Mesendoderm (in vitro differentiated cells): ENCODE measurements at regions not wholly inside any gene's neighbourhood (a gene's known extent, or its start where the extent isn't known, plus 50 kb on each side); places are given as distances from the start of the nearest gene placed in this dataset.

Experiments used
- DNase-seq: peaks from one replicate; pipeline ENCODE4 v3.0.0; 2013
- H2AK5ac ChIP-seq: 2 replicates; pipeline ENCODE4 v1.6.1; 2013; ENCODE audit warnings: low read length, inconsistent platforms
- H2BK120ac ChIP-seq: 2 replicates; pipeline ENCODE4 v1.6.1; 2013; ENCODE audit warnings: low read depth, mild to moderate bottlenecking, low read length, moderate library complexity, mixed read lengths
- H2BK15ac ChIP-seq: replicated peaks from 2 replicates; pipeline ENCODE4 v1.6.1; 2013; ENCODE audit warnings: low read depth, mild to moderate bottlenecking, moderate library complexity
- H2BK5ac ChIP-seq: 2 replicates; pipeline ENCODE4 v1.6.1; 2013; ENCODE audit warnings: low read length, inconsistent platforms
- H3K18ac ChIP-seq: 2 replicates; pipeline ENCODE4 v1.6.1; 2013; ENCODE audit warnings: mild to moderate bottlenecking, low read length, mixed read lengths
- H3K23ac ChIP-seq: one replicate; pipeline ENCODE4 v1.6.1; 2013; ENCODE audit warnings: low read length
- H3K27ac ChIP-seq: 2 replicates; pipeline ENCODE4 v1.5.1; 2013; ENCODE audit warnings: low read depth, mild to moderate bottlenecking, inconsistent platforms, low read length, moderate library complexity
- H3K27me3 ChIP-seq: 2 replicates; pipeline ENCODE4 v1.6.1; 2013; ENCODE audit warnings: low read length, control low read depth, mild to moderate bottlenecking, inconsistent platforms; ENCODE audit not compliant: insufficient read depth, poor library complexity
- H3K36me3 ChIP-seq: 2 replicates; pipeline ENCODE4 v1.6.1; 2013; ENCODE audit warnings: low read length, inconsistent platforms; ENCODE audit not compliant: control insufficient read depth, insufficient read depth
- H3K4ac ChIP-seq: one replicate; pipeline ENCODE4 v1.6.1; 2013; ENCODE audit warnings: low read depth, mild to moderate bottlenecking, low read length, moderate library complexity
- H3K4me1 ChIP-seq: 2 replicates; pipeline ENCODE4 v1.6.1; 2013; ENCODE audit warnings: low read depth, low read length, inconsistent platforms; ENCODE audit not compliant: control insufficient read depth
- H3K4me2 ChIP-seq: 2 replicates; pipeline ENCODE4 v1.6.1; 2013; ENCODE audit warnings: low read length
- H3K4me3 ChIP-seq: 2 replicates; pipeline ENCODE4 v1.5.1; 2013; ENCODE audit warnings: mild to moderate bottlenecking, low read length
- H3K56ac ChIP-seq: one replicate; pipeline ENCODE4 v1.6.1; 2013; ENCODE audit warnings: low read length
- H3K79me1 ChIP-seq: 2 replicates; pipeline ENCODE4 v1.6.1; 2013; ENCODE audit warnings: low read length, inconsistent platforms
- H3K79me2 ChIP-seq: 2 replicates; pipeline ENCODE4 v1.6.1; 2013; ENCODE audit warnings: mild to moderate bottlenecking, low read length; ENCODE audit not compliant: control insufficient read depth, insufficient read depth
- H3K9ac ChIP-seq: 2 replicates; pipeline ENCODE4 v1.6.1; 2013; ENCODE audit warnings: low read length, inconsistent platforms
- H4K5ac ChIP-seq: one replicate; pipeline ENCODE4 v1.6.1; 2013; ENCODE audit warnings: low read length
- H4K8ac ChIP-seq: one replicate; pipeline ENCODE4 v1.6.1; 2013; ENCODE audit warnings: low read depth, mild to moderate bottlenecking, control low read depth, low read length, moderate library complexity
- WGBS: extraction: QIAGEN DNeasy Blood & Tissue Kit; methylation state at CpG from one replicate; pipeline ENCODE4 v1.1.7; 2013; ENCODE audit warnings: low lambda C conversion rate, missing lambda C conversion rate; ENCODE audit not compliant: insufficient coverage; ENCODE audit errors: extremely low coverage; 5-methylcytosine and 5-hydroxymethylcytosine counted together

DNA sequence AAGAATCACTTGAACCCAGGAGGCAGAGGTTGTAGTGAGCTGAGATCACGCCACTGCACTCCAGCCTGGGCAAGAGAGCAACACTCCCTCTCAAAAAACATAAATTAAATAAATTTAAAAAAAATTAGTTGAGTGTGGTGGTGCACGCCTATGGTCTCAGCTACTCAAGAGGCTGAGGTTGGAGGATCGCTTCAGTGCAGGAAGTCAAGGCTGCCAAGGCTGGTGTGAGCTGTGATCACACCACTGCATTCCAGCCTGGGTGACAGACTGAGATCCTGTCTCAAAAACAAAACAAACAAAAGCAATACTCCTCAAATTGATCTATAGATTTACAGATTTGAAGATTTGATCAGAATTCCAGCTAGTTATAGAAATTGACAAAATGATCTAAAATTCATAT lies 92.7 kb upstream of the RESF1 start:
- H3K9ac ChIP-seq: no peak overlapping the region
- H3K79me1 ChIP-seq: no peaks in the 10 kb centered on the region
- H3K4me2 ChIP-seq: no peak overlapping the region
- no peak overlapping the region for H2BK5ac ChIP-seq
- H3K79me2 ChIP-seq: no peaks in the 10 kb centered on the region
- H3K56ac ChIP-seq: no peak overlapping the region
- peaks cover 6% of the 10 kb centered on the region for H3K4me1 ChIP-seq
- no peaks in the 10 kb centered on the region for H3K36me3 ChIP-seq
- no peak overlapping the region for H3K4me3 ChIP-seq
- H2BK15ac ChIP-seq: no peak overlapping the region
- no peak overlapping the region for H4K8ac ChIP-seq
- H3K4ac ChIP-seq: no peak overlapping the region
- no peak overlapping the region for H2BK120ac ChIP-seq
- DNase-seq: no peak
- no peak overlapping the region for H2AK5ac ChIP-seq
- no peak overlapping the region for H4K5ac ChIP-seq
- WGBS: no CpG with 5 or more reads among the region's 3 CpGs
- no peak overlapping the region for H3K18ac ChIP-seq
- H3K27ac ChIP-seq: no peak overlapping the region
- H3K27me3 ChIP-seq: no peaks in the 10 kb centered on the region
- no peak overlapping the region for H3K23ac ChIP-seq

- Histone ChIP-seq H3K4me2 (no peak overlapping the region), H2BK15ac (no peak overlapping the region), H4K8ac (no peak overlapping the region), H3K27ac (no peak overlapping the region), H3K27me3 (no peaks in the 10 kb centered on the region), H3K18ac (no peak overlapping the region), H2AK5ac (no peak overlapping the region), H4K5ac (no peak overlapping the region), H2BK5ac (no peak overlapping the region), H3K4me1 (peaks cover 6% of the 10 kb centered on the region), H3K79me1 (no peaks in the 10 kb centered on the region), H3K23ac (no peak overlapping the region), H3K56ac (no peak overlapping the region), H3K9ac (no peak overlapping the region), H3K4ac (no peak overlapping the region), H2BK120ac (no peak overlapping the region), H3K36me3 (no peaks in the 10 kb centered on the region), H3K79me2 (no peaks in the 10 kb centered on the region), H3K4me3 (no peak overlapping the region)
- DNase-seq: no peak
- no CpG with 5 or more reads among the region's 2 CpGs for WGBS
Measured at GRCh38 chr12:31865023-31865422, 94.2 kb upstream of the RESF1 start.

GRCh38 chr12:31861360-31861759 lies 97.9 kb upstream of the RESF1 start:
- no CpG with 5 or more reads among the region's 2 CpGs for WGBS
- H3K9ac ChIP-seq: no peak overlapping the region
- no peak overlapping the region for H3K4me2 ChIP-seq
- no peaks in the 10 kb centered on the region for H3K4me1 ChIP-seq
- DNase-seq: no peak
- H3K79me2 ChIP-seq: no peaks in the 10 kb centered on the region
- no peaks in the 10 kb centered on the region for H3K36me3 ChIP-seq
- H2BK15ac ChIP-seq: no peak overlapping the region
- no peak overlapping the region for H3K23ac ChIP-seq
- H3K79me1 ChIP-seq: no peaks in the 10 kb centered on the region
- H3K56ac ChIP-seq: no peak overlapping the region
- no peak overlapping the region for H4K8ac ChIP-seq
- no peak overlapping the region for H2BK120ac ChIP-seq
- H4K5ac ChIP-seq: no peak overlapping the region
- no peak overlapping the region for H3K4ac ChIP-seq
- no peak overlapping the region for H3K4me3 ChIP-seq
- H2AK5ac ChIP-seq: no peak overlapping the region
- H3K18ac ChIP-seq: no peak overlapping the region
- no peaks in the 10 kb centered on the region for H3K27me3 ChIP-seq
- no peak overlapping the region for H2BK5ac ChIP-seq
- no peak overlapping the region for H3K27ac ChIP-seq

DNA sequence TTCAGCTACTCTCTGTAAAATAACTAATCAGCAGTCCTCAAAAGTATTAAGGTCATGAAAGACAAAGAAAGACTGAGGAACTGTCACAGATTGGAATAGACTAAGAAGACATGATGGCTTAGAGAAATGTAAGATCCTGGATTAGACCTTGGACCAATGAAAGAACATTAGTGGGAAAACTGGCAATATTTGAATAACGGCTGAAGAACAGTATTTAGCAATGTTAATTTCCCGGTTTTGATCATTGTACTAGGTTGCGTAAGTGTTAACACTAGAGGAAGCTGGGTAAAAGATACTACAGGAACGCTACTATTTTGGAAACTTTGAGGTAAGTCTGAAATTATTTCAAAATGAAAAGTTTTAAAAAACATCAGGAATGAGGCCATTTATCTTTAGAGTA lies 98.8 kb upstream of the RESF1 start:
- no peak overlapping the region for H3K23ac ChIP-seq
- no peak overlapping the region for H3K56ac ChIP-seq
- no peak overlapping the region for H4K5ac ChIP-seq
- WGBS: no CpG with 5 or more reads among the region's 4 CpGs
- no peak overlapping the region for H3K4me3 ChIP-seq
- no peaks in the 10 kb centered on the region for H3K79me1 ChIP-seq
- H3K36me3 ChIP-seq: no peaks in the 10 kb centered on the region
- H3K79me2 ChIP-seq: no peaks in the 10 kb centered on the region
- H2BK5ac ChIP-seq: no peak overlapping the region
- no peak overlapping the region for H2BK120ac ChIP-seq
- H3K18ac ChIP-seq: no peak overlapping the region
- no peak overlapping the region for H4K8ac ChIP-seq
- H3K27ac ChIP-seq: no peak overlapping the region
- H3K4ac ChIP-seq: no peak overlapping the region
- H2AK5ac ChIP-seq: no peak overlapping the region
- no peak overlapping the region for H3K4me2 ChIP-seq
- no peaks in the 10 kb centered on the region for H3K27me3 ChIP-seq
- no peak overlapping the region for H2BK15ac ChIP-seq
- no peak for DNase-seq
- H3K9ac ChIP-seq: no peak overlapping the region
- H3K4me1 ChIP-seq: no peaks in the 10 kb centered on the region

DNA sequence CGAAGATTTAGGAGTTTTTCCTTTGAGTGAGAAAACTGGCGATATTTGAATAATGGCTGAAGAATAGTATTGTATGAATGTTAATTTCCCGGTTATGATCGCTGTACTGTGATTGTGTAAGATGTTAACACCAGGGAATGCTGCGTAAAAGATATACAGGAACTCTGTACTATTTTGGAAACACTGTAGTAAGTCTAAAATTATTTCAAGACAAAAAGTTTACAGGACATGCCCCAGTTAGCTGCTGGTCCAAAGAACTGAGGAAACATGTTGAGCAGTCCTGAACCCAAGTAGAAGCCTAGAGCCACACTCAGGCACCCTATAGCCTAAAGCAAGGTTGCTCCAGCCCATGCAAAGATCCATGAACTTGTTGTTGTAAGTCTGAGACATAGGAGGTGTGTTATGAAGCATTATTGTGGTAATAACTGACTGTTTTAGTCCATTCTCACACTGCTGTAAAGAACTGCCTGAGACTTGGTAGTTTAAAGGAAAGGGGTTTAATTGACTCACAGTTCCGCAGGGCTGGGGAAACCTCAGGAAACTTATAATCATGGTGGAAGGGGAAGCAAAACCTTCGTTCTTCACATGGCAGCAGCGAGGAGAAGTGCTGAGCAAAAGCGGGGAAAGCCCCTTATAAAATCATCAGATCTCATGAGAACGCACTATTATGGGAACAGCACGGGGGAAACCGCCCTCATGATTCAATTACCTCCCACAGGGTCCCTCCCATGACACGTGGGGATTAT lies 99.8 kb upstream of the RESF1 start:
- H4K8ac ChIP-seq: no peak overlapping the region
- no peak overlapping the region for H4K5ac ChIP-seq
- no peak overlapping the region for H2BK120ac ChIP-seq
- no peak overlapping the region for H3K4me2 ChIP-seq
- H3K23ac ChIP-seq: no peak overlapping the region
- no peak for DNase-seq
- no peak overlapping the region for H3K9ac ChIP-seq
- H3K36me3 ChIP-seq: no peaks in the 10 kb centered on the region
- H3K4me3 ChIP-seq: no peak overlapping the region
- H3K27me3 ChIP-seq: no peaks in the 10 kb centered on the region
- no peak overlapping the region for H3K4ac ChIP-seq
- H3K4me1 ChIP-seq: no peaks in the 10 kb centered on the region
- no peaks in the 10 kb centered on the region for H3K79me1 ChIP-seq
- H2BK5ac ChIP-seq: no peak overlapping the region
- H2AK5ac ChIP-seq: no peak overlapping the region
- H3K79me2 ChIP-seq: no peaks in the 10 kb centered on the region
- no peak overlapping the region for H3K56ac ChIP-seq
- H2BK15ac ChIP-seq: no peak overlapping the region
- no peak overlapping the region for H3K27ac ChIP-seq
- no peak overlapping the region for H3K18ac ChIP-seq
- 100% methylated on average over 1 of the region's 13 CpGs for WGBS

DNA sequence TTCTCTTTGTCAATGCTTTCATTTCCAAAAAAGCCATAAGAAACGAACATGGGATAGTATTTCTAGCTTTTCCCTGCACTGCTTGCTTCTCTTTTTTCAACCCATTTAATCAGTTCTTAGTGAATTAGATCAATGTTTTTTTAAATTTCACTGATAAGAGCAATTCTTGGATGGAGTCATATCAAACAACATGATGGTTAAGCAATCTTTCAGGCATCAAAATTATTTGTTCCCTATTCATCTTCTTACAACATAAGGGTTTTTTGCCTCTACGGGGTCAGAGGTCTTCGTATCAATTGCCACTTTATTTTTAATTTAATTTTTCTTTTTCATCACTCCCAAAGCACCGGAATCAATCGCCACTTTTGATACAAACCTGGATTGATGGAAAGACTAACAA lies 103.8 kb upstream of the RESF1 start:
- no peak overlapping the region for H3K4me3 ChIP-seq
- H2BK15ac ChIP-seq: no peak overlapping the region
- H3K27me3 ChIP-seq: no peaks in the 10 kb centered on the region
- no peaks in the 10 kb centered on the region for H3K79me2 ChIP-seq
- no peak overlapping the region for H3K9ac ChIP-seq
- H3K4me1 ChIP-seq: no peaks in the 10 kb centered on the region
- no peak overlapping the region for H3K4me2 ChIP-seq
- H3K79me1 ChIP-seq: no peaks in the 10 kb centered on the region
- H4K5ac ChIP-seq: no peak overlapping the region
- no peak overlapping the region for H3K4ac ChIP-seq
- H3K27ac ChIP-seq: no peak overlapping the region
- H3K36me3 ChIP-seq: no peaks in the 10 kb centered on the region
- H2BK5ac ChIP-seq: no peak overlapping the region
- no peak overlapping the region for H4K8ac ChIP-seq
- H2BK120ac ChIP-seq: no peak overlapping the region
- WGBS: no CpG with 5 or more reads among the region's 5 CpGs
- H2AK5ac ChIP-seq: no peak overlapping the region
- no peak overlapping the region for H3K18ac ChIP-seq
- H3K56ac ChIP-seq: no peak overlapping the region
- H3K23ac ChIP-seq: no peak overlapping the region
- no peak for DNase-seq
